ENCODE measurements at regions not wholly inside any gene's neighbourhood (a gene's known extent, or its start where the extent isn't known, plus 50 kb on each side); places are given as distances from the start of the nearest gene placed in this dataset.

DNA sequence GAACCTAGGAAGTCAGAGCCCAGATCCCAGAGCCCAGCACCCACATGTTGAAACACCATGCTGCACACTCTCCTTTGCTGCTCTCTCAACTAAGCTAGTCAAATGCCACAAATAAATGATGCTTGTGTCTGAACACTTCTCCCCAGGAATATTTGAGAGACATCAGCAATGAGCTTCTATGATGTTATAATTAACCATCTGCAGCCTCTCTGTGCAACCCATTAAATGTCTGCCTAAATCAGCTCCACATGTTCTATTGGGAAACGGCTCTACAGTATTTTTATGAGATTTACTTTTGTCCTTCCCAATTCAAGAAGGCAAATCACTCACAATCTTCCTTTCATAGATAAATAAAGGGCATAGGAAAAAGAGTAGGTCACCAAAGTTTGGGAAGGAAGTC lies 266.8 kb upstream of the PARD3B start:
- TF ChIP-seq, protein P1, sequence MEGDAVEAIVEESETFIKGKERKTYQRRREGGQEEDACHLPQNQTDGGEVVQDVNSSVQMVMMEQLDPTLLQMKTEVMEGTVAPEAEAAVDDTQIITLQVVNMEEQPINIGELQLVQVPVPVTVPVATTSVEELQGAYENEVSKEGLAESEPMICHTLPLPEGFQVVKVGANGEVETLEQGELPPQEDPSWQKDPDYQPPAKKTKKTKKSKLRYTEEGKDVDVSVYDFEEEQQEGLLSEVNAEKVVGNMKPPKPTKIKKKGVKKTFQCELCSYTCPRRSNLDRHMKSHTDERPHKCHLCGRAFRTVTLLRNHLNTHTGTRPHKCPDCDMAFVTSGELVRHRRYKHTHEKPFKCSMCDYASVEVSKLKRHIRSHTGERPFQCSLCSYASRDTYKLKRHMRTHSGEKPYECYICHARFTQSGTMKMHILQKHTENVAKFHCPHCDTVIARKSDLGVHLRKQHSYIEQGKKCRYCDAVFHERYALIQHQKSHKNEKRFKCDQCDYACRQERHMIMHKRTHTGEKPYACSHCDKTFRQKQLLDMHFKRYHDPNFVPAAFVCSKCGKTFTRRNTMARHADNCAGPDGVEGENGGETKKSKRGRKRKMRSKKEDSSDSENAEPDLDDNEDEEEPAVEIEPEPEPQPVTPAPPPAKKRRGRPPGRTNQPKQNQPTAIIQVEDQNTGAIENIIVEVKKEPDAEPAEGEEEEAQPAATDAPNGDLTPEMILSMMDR (IDR thresholded peaks at IDR 0.05 in 4 of 5, conservative IDR thresholded peaks at IDR 0.05 in 1 of 5): no peak
- no peak for TF ChIP-seq POLR2A (IDR thresholded peaks at IDR 0.05)
